ENCODE measurements at regions not wholly inside any gene's neighbourhood (a gene's known extent, or its start where the extent isn't known, plus 50 kb on each side); places are given as distances from the start of the nearest gene placed in this dataset.

DNA sequence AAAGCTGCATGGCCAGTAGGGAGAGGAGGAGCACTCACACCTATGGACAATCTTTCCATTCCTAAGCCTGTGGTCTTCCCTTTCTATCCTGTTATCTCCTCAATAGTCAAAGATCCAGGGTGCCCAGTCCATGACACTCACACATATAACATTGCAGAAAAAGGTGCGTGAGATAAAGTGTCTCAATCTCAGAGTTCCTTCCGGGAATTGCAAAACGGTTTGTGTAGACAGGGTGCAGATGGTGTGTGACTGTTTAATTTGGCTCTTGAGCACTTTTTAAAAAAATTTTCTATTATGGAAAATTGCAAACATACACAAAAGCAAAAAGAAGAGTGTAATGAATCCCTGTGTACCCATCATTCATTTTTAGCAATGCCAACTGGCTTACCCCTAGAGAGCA, 1493.6 kb downstream of the AACS start:
- no peak for TF ChIP-seq CREB1 (CRISPR knock-in tag; IDR thresholded peaks at IDR 0.05; ENCODE audit: low read depth)
- TF ChIP-seq EZH2 (IDR thresholded peaks at IDR 0.05; ENCODE audit: low read depth, unreplicated experiment): no peak
